ENCODE measurements at regions not wholly inside any gene's neighbourhood (a gene's known extent, or its start where the extent isn't known, plus 50 kb on each side); places are given as distances from the start of the nearest gene placed in this dataset.

DNA sequence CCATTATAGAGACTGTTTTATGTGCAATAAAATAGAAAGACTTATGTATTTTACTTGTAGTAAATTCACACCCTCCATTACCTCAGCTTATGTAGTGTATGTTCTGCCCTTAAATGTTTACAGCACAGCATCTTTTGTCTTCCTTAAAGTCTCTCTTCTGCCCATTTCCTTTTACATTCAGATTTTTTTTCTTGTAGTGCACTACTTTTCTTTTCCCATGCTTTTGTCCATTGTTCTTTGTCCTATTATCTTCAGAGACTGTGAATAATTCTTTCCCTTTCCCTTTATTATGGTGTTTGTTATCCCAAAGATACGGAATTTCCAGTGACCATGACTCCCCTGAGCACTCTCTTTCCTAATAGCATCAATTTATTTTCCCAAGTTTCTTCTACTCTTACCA is 66.1 kb upstream of the TYRP1 start:
- no peak for TF ChIP-seq EZH2 (IDR thresholded peaks at IDR 0.05; ENCODE audit: borderline replicate concordance, insufficient read depth, low read depth, low read length, poor library complexity, severe bottlenecking)
- TF ChIP-seq, protein P1, sequence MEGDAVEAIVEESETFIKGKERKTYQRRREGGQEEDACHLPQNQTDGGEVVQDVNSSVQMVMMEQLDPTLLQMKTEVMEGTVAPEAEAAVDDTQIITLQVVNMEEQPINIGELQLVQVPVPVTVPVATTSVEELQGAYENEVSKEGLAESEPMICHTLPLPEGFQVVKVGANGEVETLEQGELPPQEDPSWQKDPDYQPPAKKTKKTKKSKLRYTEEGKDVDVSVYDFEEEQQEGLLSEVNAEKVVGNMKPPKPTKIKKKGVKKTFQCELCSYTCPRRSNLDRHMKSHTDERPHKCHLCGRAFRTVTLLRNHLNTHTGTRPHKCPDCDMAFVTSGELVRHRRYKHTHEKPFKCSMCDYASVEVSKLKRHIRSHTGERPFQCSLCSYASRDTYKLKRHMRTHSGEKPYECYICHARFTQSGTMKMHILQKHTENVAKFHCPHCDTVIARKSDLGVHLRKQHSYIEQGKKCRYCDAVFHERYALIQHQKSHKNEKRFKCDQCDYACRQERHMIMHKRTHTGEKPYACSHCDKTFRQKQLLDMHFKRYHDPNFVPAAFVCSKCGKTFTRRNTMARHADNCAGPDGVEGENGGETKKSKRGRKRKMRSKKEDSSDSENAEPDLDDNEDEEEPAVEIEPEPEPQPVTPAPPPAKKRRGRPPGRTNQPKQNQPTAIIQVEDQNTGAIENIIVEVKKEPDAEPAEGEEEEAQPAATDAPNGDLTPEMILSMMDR (IDR thresholded peaks at IDR 0.05) = no peak
- no peak overlapping the region for H3K4me2 ChIP-seq (replicated peaks; ENCODE audit: low read depth, low read length, poor library complexity, severe bottlenecking)
- Mint-ChIP-seq H3K9me3 (ENCODE audit: insufficient read depth) (peaks cover 7% of the 10 kb centered on the region), H3K27ac (no peak overlapping the region), H3K27me3 (no peaks in the 10 kb centered on the region), H3K4me1 (no peaks in the 10 kb centered on the region), H3K4me3 (no peak overlapping the region)
- no peaks in the 10 kb centered on the region for H3K4me1 ChIP-seq (ENCODE audit: control insufficient read depth in 2 of 2, insufficient read depth in 2 of 2, low read length in 2 of 2)
- ChIA-PET CTCF (no interaction called here), POLR2A (no interaction called here)
- no CpG with 5 or more reads among the region's 1 CpG for WGBS (ENCODE audit: insufficient coverage)
- no peaks in the 10 kb centered on the region for H3K9me3 ChIP-seq (ENCODE audit: control extremely low read depth in 1 of 3, control insufficient read depth in 2 of 3, insufficient read depth in 1 of 3, low read length in 2 of 3)
- no peaks in the 10 kb centered on the region for H3K79me2 ChIP-seq (ENCODE audit: control insufficient read depth, insufficient read depth, low read length)
- no peak overlapping the region for H3K9ac ChIP-seq (ENCODE audit: low read length)
- H3K27ac ChIP-seq (ENCODE audit: low read length in 2 of 2) = no peak overlapping the region
- no peaks in the 10 kb centered on the region for H3K36me3 ChIP-seq (replicated peaks in 1 of 2; ENCODE audit: control extremely low read depth in 1 of 2, control insufficient read depth in 1 of 2, extremely low read depth in 1 of 2, insufficient read depth in 2 of 2, low read length in 1 of 2)
- no peak for DNase-seq
- no peak for ATAC-seq (ENCODE audit: low read depth)
- H3K27me3 ChIP-seq (replicated peaks in 1 of 4; ENCODE audit: control extremely low read depth in 1 of 4, control insufficient read depth in 3 of 4, insufficient read depth in 4 of 4, low read length in 3 of 4) = no peaks in the 10 kb centered on the region
- H4K20me1 ChIP-seq (ENCODE audit: control insufficient read depth, insufficient read depth, low read length, poor library complexity, severe bottlenecking) = no peaks in the 10 kb centered on the region
- intact Hi-C loops (cut with micrococcal nuclease) = no loop called here
- no peak overlapping the region for H2AFZ ChIP-seq (ENCODE audit: insufficient read depth, low read depth, low read length, poor library complexity, severe bottlenecking)
- H3K4me3 ChIP-seq (ENCODE audit: control extremely low read depth in 1 of 5, extremely low read depth in 1 of 5, insufficient read depth in 1 of 5, low read depth in 2 of 5, low read length in 4 of 5) = no peak overlapping the region

DNA sequence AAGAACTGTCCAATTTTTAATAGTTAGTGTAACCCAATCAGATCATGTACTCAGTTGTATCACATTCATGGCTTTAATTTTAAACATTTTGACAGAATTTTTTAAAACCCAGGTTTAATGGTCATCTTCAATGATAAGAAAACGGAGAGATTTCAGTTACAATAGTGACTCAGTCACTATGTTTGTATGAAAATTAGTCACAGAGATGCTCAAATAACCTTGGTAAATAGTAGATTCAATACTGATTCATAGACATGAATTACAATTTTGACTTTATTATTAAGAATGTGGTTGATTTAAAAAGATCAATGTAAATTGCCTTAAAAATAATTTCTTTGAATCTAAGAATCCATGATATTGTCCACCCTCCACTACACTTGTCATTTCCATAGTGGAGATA is 64.6 kb upstream of the TYRP1 start:
- Mint-ChIP-seq H3K27me3 (no peaks in the 10 kb centered on the region), H3K9me3 (ENCODE audit: insufficient read depth) (peaks cover 7% of the 10 kb centered on the region), H3K4me3 (no peak overlapping the region), H3K27ac (no peak overlapping the region), H3K4me1 (no peaks in the 10 kb centered on the region)
- no CpG with 5 or more reads among the region's 1 CpG for WGBS (ENCODE audit: insufficient coverage)
- Histone ChIP-seq H2AFZ (ENCODE audit: insufficient read depth, low read depth, low read length, poor library complexity, severe bottlenecking) (no peak overlapping the region), H3K4me3 (ENCODE audit: control extremely low read depth in 1 of 5, extremely low read depth in 1 of 5, insufficient read depth in 1 of 5, low read depth in 2 of 5, low read length in 4 of 5) (no peak overlapping the region), H4K20me1 (ENCODE audit: control insufficient read depth, insufficient read depth, low read length, poor library complexity, severe bottlenecking) (no peaks in the 10 kb centered on the region), H3K27ac (ENCODE audit: low read length in 2 of 2) (no peak overlapping the region), H3K36me3 (replicated peaks in 1 of 2; ENCODE audit: control extremely low read depth in 1 of 2, control insufficient read depth in 1 of 2, extremely low read depth in 1 of 2, insufficient read depth in 2 of 2, low read length in 1 of 2) (no peaks in the 10 kb centered on the region), H3K27me3 (replicated peaks in 1 of 4; ENCODE audit: control extremely low read depth in 1 of 4, control insufficient read depth in 3 of 4, insufficient read depth in 4 of 4, low read length in 3 of 4) (no peaks in the 10 kb centered on the region), H3K79me2 (ENCODE audit: control insufficient read depth, insufficient read depth, low read length) (no peaks in the 10 kb centered on the region), H3K4me1 (ENCODE audit: control insufficient read depth in 2 of 2, insufficient read depth in 2 of 2, low read length in 2 of 2) (no peaks in the 10 kb centered on the region), H3K9ac (ENCODE audit: low read length) (no peak overlapping the region), H3K9me3 (ENCODE audit: control extremely low read depth in 1 of 3, control insufficient read depth in 2 of 3, insufficient read depth in 1 of 3, low read length in 2 of 3) (no peaks in the 10 kb centered on the region), H3K4me2 (replicated peaks; ENCODE audit: low read depth, low read length, poor library complexity, severe bottlenecking) (no peak overlapping the region)
- ChIA-PET POLR2A (no interaction called here), CTCF (no interaction called here)
- ATAC-seq (ENCODE audit: low read depth) (no peak), DNase-seq (no peak)
- TF ChIP-seq, protein P1 (IDR thresholded peaks at IDR 0.05) = no peak
- TF ChIP-seq EZH2 (IDR thresholded peaks at IDR 0.05; ENCODE audit: borderline replicate concordance, insufficient read depth, low read depth, low read length, poor library complexity, severe bottlenecking) = no peak
- intact Hi-C loops (cut with micrococcal nuclease) = no loop called here

Measured in B cell (primary cell).